HG02623 (cell line): ENCODE measurements at regions not wholly inside any gene's neighbourhood (a gene's known extent, or its start where the extent isn't known, plus 50 kb on each side); places are given as distances from the start of the nearest gene placed in this dataset.

Source experiments
- ATAC-seq: cut with Tn5 transposase; IDR thresholded peaks from one replicate; pipeline ENCODE4 v1.9.1; 2021; ENCODE audit warnings: moderate library complexity; ENCODE audit not compliant: unreplicated experiment

DNA sequence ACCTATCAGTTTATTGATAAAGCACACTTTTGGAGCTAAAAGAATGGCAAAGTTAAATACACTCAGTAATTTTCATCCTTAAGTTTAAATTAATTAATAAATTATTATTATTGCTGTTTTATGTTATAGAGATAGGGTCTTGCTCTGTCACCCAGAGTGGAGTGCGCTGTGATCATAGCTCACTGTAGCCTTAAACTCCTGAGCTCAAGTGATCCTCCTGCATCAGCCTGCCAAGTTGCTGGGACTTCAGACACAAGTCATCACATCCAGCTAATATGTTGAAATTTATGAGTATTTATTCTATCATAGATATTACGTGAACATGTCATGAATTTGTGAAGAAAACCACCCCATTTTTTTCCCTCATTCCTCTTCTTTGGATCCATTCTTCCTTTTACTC is 64.2 kb downstream of the GJA1 start:
- ATAC-seq: no peak

DNA sequence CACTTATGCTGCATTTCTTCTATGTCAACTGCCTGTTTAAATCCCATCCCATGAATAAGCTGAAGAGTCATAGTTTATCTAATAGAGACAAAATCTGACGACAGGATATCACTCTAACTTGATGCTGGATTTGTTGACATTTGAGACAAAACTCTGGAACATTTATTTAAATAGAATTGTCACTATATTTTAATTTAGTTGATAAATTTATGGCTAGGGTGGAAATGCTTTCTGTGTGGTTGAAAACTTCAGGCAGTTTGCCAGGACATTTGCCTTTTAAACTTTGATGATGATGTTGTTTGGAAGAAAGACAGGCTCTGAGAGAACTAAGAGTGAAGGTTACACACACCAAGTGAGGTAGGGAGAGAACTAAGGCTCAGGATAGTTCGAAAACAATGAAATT is 68.1 kb downstream of the GJA1 start:
- no peak for ATAC-seq

DNA sequence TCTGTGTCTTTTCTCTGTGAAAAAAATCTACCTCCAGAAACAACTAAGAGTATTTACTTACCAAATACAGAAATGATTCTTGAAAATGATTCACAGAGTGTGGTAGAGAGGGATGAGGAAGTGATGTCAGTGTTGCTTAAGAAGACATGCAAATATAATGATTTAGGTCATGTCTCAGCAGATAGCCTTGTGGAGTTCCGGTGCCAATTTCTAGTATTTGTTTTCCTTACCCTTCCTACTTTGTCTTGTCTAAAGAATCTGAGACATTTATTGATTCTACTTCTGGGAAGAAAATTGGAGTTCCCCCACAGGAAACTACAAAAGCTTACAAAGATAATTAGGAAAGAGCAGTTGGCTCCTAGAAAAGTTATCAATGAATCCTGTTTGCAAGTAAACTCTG is 68.8 kb downstream of the GJA1 start:
- no peak for ATAC-seq

DNA sequence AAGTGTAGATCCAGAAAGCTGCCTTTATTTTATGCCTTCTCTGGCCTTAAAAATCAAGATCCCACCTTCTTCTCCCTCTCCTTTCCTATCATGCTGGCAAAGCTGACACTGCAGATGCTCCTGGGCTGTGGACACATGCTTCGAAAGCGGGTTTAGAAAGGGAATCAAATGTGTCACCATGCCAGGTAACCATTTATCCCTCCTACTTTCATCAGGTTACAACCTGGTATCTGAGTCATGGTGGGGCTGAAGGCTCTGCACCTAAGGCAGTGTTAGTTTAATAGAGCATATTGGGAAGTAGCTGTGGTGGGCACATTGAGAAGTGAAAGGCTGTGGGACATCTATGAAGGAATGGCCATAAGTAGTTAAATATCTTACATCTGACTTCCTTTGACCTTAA is 69.8 kb downstream of the GJA1 start:
- no peak for ATAC-seq

DNA sequence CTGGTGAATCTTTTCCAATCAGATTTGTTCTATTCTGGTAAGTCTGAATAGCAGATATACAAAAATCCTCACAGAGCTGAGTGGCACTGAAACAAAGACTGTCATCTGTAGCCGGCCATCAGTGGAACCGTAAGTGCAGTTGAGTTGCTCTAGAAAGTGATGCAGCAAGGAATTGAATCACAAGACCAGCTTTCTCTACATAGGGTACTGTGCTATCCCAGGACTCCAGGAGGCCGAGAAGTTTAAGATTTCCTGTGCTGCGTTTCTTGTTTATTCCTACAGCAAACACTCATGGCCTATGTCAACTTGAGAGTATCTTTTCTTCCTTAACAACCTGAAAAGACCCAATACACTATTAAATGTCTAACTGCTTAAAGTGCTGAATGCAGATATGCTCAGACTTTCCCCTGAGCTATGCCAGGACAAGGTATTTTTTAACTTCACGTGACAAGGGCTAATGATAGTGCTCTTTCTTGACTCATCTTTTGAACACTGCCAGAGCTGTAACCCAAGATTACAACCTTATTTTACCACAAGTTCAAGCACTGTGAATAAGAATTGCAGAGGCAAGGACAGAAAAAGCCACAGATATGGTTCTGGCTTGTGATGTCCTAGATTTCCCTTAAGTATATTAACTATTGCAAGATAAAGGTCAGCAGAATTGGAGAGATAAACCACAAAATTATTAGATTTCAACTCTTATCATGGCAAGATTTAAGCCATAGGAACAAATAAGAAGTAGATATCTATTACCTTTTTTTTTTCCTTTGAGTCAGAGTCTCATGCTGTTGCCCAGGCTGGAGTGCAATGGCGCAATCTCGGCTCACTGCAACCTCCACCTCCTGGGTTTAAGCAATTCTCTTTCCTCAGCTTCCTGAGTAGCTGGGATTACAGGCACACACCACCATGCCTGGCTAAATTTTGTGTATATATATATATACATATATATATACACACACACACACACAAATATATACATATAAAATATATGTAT is 71.6 kb downstream of the GJA1 start:
- no peak for ATAC-seq

DNA sequence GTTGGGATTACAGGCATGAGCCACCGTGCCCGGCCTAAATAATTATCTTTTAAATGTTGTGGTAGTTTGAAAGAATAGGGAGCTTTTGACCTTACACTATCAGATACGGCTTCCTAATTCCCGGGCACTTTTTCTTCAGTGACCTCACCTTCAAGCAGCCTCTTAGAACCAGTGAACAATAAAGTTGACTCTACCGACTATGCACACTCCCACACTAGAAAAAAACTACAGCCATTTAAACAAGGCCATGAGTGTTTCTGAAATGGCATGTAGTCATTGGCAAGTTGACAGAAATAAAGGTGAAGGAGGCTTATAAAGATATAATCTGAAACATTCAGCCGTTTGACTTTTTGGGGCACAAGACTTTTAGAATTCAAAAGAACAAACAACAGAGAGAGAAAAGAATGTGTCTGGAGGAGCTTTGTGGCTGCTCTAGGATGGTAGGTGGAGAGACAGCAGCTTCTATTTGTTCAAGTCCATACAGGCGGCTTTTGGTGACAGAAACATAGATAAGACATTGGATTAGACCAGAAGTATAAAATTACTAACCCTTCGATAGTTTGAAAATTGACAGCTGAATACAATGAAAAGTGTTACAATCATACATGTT is 75.2 kb downstream of the GJA1 start:
- ATAC-seq: no peak

DNA sequence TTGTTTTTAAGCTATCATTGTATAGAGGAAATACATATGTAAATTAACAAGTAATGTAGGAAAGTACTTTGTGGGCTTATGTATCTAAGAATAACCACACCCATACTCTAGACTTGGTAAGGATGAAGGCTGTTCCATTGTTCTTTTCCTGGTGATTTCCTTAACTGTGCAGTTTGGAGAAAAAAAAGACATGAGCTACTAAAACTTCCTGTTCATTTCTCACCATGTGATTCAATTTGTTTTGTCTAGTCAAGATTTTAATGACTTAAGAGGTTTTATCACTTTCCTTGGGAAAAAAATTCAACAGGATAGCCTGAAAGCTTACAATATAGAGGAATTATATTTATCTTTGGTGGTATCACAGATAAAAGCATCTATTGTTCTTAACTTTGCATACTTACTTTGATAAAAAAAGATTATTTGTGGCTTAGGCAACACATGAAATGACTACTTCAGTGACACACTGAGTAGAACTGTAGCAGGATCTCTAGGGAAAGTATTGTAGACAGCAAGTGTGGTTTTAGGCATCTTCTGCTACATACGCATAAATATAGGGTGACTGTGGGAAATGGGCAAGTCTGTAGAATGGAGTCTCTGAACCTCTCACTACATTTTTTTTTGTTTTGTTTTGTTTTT is 80.3 kb downstream of the GJA1 start:
- no peak for ATAC-seq

DNA sequence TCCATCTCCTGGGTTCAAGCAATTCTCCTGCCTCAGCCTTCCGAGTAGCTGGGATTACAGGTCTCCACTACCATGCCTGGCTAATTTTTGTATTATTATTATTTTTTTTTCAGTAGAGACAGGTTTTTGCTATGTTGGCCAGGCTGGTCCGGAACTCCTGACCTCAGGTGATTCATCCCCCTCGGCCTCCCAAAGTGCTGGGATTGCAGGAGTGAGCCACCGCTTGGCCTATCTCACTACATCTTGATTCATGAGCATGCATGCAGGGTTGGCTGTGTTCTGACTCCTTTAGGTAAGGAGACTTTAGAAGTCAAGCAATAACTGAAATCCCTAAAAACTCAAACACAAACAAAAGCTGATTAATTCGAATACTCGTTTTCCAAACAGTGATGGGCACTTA is 80.9 kb downstream of the GJA1 start:
- ATAC-seq: no peak

DNA sequence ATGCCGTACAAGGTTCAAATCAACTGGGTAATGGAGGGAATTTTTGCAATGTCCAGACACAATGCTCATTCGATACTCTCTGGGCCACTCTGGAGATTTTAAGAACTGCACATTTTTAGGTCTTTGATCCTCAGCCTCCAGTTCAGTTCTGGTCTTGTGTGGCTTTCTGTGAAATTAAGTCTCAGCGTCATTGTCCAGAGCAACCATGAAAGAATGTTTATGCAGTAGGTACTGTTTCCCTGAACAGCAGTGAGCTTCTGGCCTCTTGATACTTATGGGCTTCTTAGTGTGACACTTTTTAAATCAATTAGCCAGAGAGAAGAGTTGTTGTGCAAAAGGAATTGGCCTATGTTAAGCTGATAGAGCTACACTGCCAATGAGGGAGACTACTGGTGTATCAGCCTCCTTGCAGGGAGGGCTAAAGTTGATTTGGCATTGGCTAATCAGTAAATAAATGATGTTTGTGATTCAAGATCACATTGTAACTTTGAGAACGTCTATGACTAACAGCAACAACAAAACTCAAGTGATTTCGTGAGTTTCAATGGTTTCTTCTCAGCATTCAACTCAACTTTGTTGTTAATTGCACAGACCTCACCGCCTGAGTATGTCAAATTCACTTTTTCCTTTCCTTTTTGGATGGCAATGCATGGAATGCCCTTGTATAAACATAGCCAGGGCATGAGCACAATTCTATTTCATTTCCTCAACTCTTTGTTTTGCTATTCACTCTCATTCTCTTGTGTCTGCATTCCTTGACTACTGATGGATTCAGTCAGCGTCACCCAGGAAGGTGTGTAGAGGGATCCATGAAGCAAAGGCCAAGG is 85.1 kb downstream of the GJA1 start:
- no peak for ATAC-seq

DNA sequence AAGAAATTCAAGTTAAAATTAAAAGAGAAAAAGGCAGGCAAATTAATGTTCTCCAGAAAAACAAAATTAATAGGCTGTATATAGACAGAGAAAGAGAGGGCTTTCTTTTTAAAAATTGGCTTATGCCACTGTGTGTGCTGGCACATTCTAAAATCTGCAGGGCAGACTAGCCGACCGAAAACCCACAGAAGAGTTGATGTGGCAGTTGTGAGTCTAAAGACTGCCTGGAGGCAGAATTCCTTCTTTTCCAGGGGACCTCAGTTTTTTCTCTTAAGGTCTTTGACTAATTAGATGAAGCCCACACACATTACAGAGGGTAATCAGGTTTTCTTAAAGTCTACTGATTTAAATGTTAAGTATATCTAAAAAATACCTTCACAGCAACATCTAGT is 85.7 kb downstream of the GJA1 start:
- ATAC-seq: no peak

DNA sequence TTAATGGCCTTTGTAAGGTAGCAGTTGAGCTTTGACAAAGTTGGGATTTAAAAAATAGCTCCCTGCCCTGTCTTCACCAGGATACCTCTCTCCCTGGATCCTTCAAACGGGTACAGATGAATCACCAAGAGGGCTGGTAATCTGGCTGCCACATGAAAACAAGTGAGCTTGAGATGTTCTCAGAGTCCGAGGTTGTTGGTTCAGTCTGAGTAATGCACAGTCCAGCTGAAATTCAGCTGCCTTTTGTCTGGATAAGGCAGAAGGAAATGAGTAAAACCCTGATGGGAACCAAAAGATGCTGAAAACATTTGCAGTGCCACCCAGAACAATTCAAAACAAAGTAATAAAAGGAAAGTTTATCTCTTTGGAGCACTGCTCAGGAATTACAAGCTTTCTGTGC is 86.8 kb downstream of the GJA1 start:
- no peak for ATAC-seq

DNA sequence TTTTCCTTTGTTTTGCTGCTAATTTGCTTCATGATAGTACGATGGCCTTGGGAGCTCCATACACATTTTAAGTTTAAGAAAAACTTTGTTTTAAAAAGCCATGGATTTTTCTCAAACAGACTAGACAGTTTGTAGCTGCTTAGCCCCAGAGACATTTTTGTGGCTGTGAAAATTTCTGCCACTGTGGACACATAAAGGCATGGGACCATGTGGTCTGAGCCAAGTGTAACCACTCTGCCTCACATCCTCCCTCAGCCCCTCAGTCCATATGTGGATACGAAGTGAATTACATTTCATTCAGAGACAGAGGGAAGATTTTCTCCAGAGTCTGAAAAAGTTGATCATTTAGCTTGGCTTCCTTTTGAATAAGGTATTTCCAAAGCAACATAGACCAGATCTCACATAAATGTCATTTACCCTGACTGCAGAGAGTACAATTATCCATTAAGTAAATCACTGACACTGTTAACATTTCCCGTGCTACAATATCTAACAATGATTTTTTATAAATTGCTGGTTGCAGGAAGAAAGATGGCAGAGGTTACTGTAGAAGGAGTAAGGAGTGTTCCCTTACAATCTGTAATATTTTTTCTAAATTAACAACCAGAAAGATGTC is 87.4 kb downstream of the GJA1 start:
- ATAC-seq: no peak

DNA sequence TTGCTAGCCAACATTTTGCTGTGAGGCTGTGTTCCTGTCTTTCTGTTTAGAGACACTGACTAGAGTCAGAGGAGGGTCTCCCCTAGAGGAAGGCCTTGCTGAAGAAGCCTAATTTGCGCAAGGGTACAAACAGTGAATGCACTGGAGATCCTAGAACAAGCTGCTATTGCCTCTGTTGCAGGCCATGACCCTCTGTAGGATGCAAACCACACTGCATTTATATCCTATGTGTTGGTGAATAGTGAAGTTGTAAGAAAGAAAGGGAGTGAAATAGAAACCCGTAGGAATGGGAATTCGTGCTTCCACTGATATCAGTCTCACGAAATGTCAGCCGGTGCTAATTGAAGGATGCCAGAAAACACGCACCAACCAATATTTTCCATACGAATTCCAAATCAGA is 88.2 kb downstream of the GJA1 start:
- ATAC-seq: no peak

DNA sequence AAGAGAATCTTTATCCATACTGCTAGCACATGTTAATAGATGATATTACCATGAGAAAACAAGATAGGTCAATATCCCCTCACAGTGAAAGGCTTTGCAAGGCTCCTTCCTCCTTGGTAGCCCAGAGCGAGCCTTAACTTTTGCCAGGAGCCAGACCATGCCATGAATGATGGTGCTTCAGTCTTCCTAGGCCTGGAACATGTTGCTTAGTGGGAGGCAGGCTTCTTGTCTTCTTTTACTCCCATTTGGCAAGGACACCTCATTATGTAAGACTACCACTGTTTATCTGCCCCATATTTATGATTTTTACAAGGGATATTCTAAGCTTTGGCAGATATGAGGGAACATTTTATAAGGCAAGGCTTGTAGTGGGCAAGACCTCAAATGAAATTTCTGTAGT is 90.8 kb downstream of the GJA1 start:
- ATAC-seq: no peak

DNA sequence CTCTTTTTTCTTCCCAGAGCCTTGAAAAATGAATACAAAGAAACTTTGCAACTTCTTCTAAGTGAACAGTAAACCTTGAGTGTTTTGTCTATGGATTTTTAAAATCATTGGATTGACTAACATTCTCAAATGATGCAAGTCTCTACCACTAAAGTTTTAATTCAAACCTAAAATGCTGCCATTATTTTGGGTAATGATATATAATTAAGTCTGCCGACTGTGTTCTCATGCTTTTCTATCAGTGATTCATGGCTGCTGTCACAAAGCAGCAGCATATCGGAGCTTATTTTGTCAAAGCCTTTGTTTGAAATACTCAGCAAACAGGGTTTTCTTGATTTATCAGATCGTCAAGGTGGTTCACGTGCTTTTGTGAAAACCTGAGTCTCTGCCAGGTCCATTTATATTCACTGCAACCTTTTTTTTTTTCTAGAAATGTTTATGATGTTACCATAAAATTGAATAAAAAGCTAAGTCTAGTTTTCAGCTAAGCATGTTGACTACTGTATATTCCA is 96.3 kb downstream of the GJA1 start:
- no peak for ATAC-seq

DNA sequence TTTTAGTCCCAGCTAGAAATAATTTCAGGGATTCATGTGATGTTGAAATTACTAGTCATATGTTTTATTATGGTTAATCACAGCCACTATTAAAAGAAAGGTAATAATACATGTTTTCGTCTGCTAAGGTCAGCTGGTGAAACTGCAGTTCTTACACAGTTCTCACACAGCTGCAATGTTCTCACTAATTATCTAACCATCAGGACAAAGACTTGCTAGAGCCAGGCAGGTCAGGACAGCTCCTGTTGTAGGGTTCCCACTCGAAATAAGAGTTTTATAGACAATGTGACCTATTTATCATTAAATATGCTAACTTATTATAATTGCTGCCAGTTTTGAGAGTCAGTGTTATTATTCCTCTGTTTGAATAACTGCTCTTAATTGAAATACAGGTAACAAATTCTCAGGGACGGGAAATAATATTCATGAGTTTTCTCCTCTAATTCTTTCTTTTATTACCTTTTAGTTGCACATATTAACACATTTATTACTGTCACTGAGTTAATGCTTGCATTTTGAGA is 97.9 kb downstream of the GJA1 start:
- no peak for ATAC-seq

DNA sequence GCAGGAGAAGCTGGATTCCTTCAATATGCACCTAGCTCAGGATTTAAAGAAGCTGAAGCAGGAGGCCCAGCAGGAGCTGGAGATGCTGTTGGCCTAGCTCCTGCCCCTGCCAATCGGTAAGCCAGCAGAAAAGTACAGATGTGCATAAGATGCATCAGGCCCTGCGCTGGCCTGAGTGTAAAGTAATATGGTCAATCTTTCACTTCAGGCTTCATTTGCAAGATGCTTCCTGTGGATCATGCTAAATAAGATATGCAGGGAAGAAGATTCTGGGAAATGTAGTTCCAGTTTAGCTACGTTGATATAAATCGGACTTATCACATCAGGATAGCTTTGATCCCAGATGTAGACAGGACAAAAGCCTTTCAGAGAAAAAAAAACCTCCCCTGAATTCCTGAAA is 100.3 kb downstream of the GJA1 start:
- ATAC-seq: no peak

DNA sequence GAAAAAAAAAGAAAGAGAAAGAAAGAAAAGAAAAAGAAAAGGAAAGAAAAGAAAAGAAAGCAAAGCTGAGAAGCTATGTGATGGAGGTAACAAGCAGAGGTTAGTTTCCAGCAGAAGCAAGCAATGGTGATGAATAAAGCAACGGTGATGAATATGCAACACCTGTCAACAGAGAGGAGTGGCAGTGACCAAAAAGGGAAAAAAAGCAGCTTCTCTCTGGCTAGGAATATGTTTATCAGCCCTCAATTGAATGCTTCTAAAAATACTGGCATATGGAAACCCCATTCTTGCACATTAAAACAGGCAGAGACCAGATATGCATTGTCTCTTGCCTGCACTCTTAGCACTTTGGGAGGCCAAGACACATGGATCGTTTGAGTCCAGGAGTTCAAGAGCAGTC is 100.9 kb downstream of the GJA1 start:
- ATAC-seq: no peak

DNA sequence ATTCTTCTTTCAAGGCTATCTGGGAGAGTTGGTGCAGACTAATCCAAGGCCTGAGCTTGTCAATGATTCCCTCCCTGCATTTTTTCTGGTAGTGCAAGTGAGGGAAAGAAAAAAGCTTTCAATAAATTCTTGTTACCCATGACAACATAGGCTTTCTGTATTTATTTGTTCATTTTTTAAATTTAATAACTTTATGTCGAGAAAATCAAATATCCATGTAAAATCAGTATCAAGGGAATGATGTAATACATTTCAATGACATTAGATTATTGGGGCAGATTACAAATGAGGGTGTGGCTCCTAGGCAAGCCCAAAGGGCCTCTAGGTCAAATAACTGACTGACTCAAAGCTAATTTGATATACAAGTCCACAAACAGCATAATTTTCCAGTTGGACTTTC is 104.0 kb downstream of the GJA1 start:
- no peak for ATAC-seq

DNA sequence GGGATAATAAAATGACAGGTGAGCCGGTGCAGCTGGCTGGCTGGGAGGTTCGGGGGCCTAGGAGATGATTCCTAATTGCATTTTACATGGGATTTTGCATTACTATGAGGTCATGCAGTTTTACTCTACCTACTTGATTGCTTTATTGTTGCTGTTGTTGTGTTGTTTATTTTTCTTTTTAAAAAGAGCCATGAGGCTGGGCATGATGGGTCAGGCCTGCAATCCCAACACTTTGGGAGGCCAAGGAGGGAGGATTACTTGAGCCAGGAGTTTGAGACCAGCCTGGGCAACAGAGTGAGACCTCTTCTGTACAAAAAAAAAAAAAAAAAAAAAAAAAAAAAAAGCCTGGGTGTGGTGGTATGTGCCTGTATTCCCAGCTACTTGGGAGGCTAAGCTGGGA is 104.8 kb downstream of the GJA1 start:
- no peak for ATAC-seq
